ENCODE measurements at regions not wholly inside any gene's neighbourhood (a gene's known extent, or its start where the extent isn't known, plus 50 kb on each side); places are given as distances from the start of the nearest gene placed in this dataset.

- no peak overlapping the region for H3K4me3 ChIP-seq (replicated peaks; ENCODE audit: low read depth, low read length)
- TF ChIP-seq, protein P1, sequence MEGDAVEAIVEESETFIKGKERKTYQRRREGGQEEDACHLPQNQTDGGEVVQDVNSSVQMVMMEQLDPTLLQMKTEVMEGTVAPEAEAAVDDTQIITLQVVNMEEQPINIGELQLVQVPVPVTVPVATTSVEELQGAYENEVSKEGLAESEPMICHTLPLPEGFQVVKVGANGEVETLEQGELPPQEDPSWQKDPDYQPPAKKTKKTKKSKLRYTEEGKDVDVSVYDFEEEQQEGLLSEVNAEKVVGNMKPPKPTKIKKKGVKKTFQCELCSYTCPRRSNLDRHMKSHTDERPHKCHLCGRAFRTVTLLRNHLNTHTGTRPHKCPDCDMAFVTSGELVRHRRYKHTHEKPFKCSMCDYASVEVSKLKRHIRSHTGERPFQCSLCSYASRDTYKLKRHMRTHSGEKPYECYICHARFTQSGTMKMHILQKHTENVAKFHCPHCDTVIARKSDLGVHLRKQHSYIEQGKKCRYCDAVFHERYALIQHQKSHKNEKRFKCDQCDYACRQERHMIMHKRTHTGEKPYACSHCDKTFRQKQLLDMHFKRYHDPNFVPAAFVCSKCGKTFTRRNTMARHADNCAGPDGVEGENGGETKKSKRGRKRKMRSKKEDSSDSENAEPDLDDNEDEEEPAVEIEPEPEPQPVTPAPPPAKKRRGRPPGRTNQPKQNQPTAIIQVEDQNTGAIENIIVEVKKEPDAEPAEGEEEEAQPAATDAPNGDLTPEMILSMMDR (IDR thresholded peaks at IDR 0.05; ENCODE audit: low read length, missing control alignments): no peak
- no peak for DNase-seq (ENCODE audit: low read depth)
Observed at GRCh38 chr6:68007717-68008116, 627.4 kb upstream of the ADGRB3 start.

DNA sequence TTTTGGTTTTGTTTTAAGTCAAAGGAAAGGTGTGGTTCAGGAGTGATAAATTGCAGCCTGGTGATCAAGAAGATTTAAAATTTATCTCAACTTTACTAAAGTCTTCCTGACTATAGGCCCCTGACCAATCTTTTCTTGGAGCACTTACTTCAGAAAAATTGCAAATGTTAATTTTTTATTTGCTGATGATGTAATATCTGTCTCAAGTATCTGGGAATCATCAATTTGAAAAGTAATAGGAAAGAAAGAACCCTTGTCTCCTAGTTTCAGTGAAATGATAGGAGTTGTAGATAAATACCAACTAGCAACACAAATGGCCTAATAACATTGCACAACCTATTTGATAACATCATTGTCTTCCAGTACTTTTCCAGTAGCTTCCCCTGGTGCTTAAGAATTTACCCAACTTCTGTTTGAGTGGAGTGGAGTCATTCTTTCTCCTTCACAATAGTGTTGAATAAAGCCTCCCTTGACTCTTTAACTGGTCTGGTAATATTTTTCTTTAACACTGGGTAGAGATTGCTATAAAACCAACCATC, 648.3 kb upstream of the ADGRB3 start:
- no peak overlapping the region for H3K4me3 ChIP-seq (replicated peaks; ENCODE audit: low read depth, low read length)

DNA sequence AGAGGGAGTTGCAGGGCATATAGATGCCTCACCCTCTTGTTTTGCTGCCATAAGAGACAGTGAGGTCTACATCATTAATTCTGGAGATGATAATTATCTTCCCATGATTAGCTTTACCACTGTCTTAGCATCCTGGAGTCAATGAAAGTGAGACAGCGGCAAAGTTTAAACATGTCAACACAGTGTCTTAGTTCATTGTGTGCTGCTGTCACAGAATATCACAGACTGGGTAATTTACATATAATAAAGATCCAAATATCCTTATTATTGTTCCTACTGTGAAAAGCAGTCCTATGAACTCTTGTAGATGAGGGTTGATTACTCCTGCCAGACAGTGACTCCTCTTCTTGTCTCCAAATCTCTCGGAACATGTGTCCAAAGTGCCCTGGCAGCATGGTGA, 658.6 kb upstream of the ADGRB3 start:
- no peak for DNase-seq (ENCODE audit: low read depth)
- no peak overlapping the region for H3K4me3 ChIP-seq (replicated peaks; ENCODE audit: low read depth, low read length)
- TF ChIP-seq, protein P1 (IDR thresholded peaks at IDR 0.05; ENCODE audit: low read length, missing control alignments): no peak

More for the DNA sequence above, 648.3 kb upstream of the ADGRB3 start:
- TF ChIP-seq, protein P1 (IDR thresholded peaks at IDR 0.05; ENCODE audit: low read length, missing control alignments): no peak
- peak; percentile 39 for DNase-seq (ENCODE audit: low read depth)

GRCh38 chr6:67974931-67975330, 660.2 kb upstream of the ADGRB3 start:
- H3K4me3 ChIP-seq (replicated peaks; ENCODE audit: low read depth, low read length): no peak overlapping the region
- TF ChIP-seq, protein P1 (IDR thresholded peaks at IDR 0.05; ENCODE audit: low read length, missing control alignments): no peak
- DNase-seq (ENCODE audit: low read depth): no peak

GRCh38 chr6:67971812-67972211, 663.3 kb upstream of the ADGRB3 start:
- H3K4me3 ChIP-seq (replicated peaks; ENCODE audit: low read depth, low read length): no peak overlapping the region
- TF ChIP-seq, protein P1 (IDR thresholded peaks at IDR 0.05; ENCODE audit: low read length, missing control alignments): no peak

GRCh38 chr6:67966830-67967229, 668.3 kb upstream of the ADGRB3 start:
- TF ChIP-seq, protein P1 (IDR thresholded peaks at IDR 0.05; ENCODE audit: low read length, missing control alignments): no peak
- no peak for DNase-seq (ENCODE audit: low read depth)
- H3K4me3 ChIP-seq (replicated peaks; ENCODE audit: low read depth, low read length): no peak overlapping the region

More at GRCh38 chr6:67971812-67972211, 663.3 kb upstream of the ADGRB3 start:
- no peak for DNase-seq (ENCODE audit: low read depth)

DNA sequence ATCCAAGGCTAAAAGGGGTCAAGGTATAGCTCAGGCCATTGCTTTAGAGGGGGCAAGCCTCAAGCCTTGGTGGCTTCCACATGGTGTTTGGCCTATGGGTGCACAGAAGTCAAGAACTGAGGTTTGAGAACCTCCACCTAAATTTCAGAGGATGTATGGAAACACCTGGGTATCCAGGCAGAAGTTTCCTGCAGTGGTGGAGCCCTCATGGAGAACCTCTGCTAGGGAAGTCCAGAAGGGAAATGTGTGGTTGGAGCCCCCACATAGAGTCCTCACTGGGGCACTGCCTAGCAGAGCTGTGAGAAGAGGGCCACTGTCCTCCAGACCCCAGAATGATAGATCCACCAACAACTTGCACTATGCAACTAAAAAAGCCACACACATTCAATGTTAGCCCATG, 678.7 kb upstream of the ADGRB3 start:
- TF ChIP-seq, protein P1 (IDR thresholded peaks at IDR 0.05; ENCODE audit: low read length, missing control alignments): no peak
- DNase-seq (ENCODE audit: low read depth): no peak
- no peak overlapping the region for H3K4me3 ChIP-seq (replicated peaks; ENCODE audit: low read depth, low read length)

Data from fibroblast of pulmonary artery (primary cell).